Muscle of leg (tissue), 3 donors: ENCODE measurements at regions not wholly inside any gene's neighbourhood (a gene's known extent, or its start where the extent isn't known, plus 50 kb on each side); places are given as distances from the start of the nearest gene placed in this dataset.

Source experiments
- DNase-seq: peaks from one replicate; pipeline ENCODE4 v3.0.0; 2013
- H3K27ac ChIP-seq: one replicate; pipeline ENCODE4 v1.5.1; 2013; ENCODE audit warnings: mild to moderate bottlenecking, low read length, control low read depth
- H3K27me3 ChIP-seq: one replicate; pipeline ENCODE4 v1.6.1; 2013; ENCODE audit warnings: low read length; ENCODE audit not compliant: control insufficient read depth, insufficient read depth
- H3K36me3 ChIP-seq: one replicate; pipeline ENCODE4 v1.6.1; 2013; ENCODE audit warnings: low read length; ENCODE audit not compliant: control insufficient read depth, insufficient read depth
- H3K4me1 ChIP-seq: one replicate; pipeline ENCODE4 v1.6.1; 2013; ENCODE audit warnings: low read length; ENCODE audit not compliant: control insufficient read depth, insufficient read depth
- H3K4me3 ChIP-seq: one replicate; pipeline ENCODE4 v1.5.1; 2013; ENCODE audit warnings: low read length, control low read depth
- H3K9me3 ChIP-seq: replicated peaks from 2 replicates; pipeline ENCODE4 v1.6.1; 2013; ENCODE audit warnings: low read depth, low read length; ENCODE audit not compliant: control insufficient read depth
- WGBS: methylation state at CpG from one replicate; pipeline ENCODE4 v1.1.5; 2013; ENCODE audit warnings: missing lambda C conversion rate; ENCODE audit not compliant: insufficient coverage; 5-methylcytosine and 5-hydroxymethylcytosine counted together

DNA sequence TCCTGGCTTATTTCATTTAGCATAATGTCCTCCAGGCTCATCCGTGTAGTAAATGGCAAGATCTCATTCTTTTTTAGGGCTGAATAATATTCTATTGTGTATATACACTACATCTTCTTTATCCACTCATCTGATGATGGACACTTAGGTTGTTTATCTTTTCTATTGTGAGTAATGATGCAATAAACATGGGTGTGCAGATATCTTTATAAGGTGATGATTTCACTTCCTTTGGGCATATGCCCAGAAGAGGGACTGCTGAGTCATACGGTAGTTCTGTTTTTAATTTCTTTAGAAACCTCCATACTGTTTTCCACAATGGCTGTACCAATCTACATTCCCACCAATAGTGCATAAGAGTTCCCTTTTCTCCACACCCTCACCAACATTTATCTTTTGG is 317.6 kb upstream of the CNKSR2 start:
- Histone ChIP-seq H3K4me3 (no peak overlapping the region), H3K36me3 (no peaks in the 10 kb centered on the region), H3K27ac (no peak overlapping the region), H3K27me3 (no peaks in the 10 kb centered on the region), H3K4me1 (no peaks in the 10 kb centered on the region), H3K9me3 (peaks cover 15% of the 10 kb centered on the region)
- WGBS, result no CpG with 5 or more reads among the region's 2 CpGs
- no peak for DNase-seq

DNA sequence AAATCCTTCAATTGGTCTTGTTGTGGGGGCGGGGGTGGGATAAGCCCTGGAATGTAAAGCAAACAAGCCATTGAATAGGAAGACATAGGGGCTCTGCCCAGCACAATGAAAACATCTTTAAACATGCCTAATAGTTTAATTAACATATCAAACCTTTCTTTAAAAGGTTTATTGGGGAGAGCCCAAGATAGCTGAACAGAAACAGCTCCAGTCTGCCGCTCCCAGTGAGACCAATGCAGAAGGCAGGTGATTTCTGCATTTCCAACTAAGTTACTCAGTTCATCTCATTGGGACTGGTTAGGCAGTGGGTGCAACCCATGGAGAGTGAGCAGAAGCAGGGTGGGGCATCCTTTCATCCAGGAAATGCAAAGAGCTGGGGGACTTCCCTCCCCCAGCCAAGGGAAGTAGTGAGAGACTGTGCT is 327.2 kb upstream of the CNKSR2 start:
- no peak overlapping the region for H3K4me3 ChIP-seq
- DNase-seq, result no peak
- H3K9me3 ChIP-seq, result no peaks in the 10 kb centered on the region
- H3K27ac ChIP-seq, result no peak overlapping the region
- no peaks in the 10 kb centered on the region for H3K27me3 ChIP-seq
- 40% methylated on average over 1 of the region's 2 CpGs for WGBS
- no peaks in the 10 kb centered on the region for H3K4me1 ChIP-seq
- no peaks in the 10 kb centered on the region for H3K36me3 ChIP-seq

DNA sequence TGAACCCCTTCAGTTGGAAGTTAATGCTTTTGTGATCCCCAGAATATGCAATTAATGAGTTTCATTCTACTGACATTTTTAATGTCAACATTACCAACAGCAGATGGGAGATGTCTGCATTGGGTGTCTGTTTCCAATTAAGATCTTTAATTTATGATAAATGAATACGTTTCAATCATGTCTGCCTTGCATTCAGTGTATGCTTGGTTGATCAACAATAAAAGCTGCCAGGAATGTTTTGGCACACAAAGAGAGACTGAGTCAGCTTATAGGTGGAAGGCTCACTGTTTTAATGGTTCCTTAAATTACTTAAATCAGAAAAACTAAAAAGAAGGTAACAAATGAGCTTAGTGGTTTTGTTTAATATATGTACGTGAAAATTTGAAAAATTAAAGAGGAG is 359.9 kb upstream of the CNKSR2 start:
- peaks cover 2% of the 10 kb centered on the region for H3K9me3 ChIP-seq
- H3K4me3 ChIP-seq, result no peak overlapping the region
- H3K4me1 ChIP-seq, result no peaks in the 10 kb centered on the region
- no peak overlapping the region for H3K27ac ChIP-seq
- no peaks in the 10 kb centered on the region for H3K36me3 ChIP-seq
- H3K27me3 ChIP-seq, result no peaks in the 10 kb centered on the region
- no peak for DNase-seq
- no CpG with 5 or more reads among the region's 2 CpGs for WGBS

DNA sequence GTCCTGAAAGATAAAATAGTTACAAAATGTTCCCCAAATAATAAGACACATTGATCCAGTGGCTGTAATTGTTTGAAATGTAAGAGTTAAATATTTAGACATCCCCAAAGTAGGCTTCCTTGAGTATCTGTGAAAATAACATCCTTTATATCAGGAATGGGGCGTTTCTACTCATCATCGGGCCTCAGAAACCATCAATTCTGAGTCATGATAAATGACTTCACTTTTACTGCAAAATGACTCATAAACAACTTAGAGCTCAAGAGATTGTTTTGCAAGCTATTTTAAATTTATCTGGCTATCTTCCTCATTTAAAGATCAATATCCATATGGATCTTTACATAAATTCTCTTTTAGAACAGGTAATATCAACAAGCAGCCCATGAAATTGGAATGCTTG is 369.4 kb upstream of the CNKSR2 start:
- Histone ChIP-seq H3K36me3 (no peaks in the 10 kb centered on the region), H3K27me3 (peaks cover 2% of the 10 kb centered on the region), H3K9me3 (no peaks in the 10 kb centered on the region), H3K27ac (no peak overlapping the region), H3K4me3 (no peak overlapping the region), H3K4me1 (no peaks in the 10 kb centered on the region)
- no CpG with 5 or more reads among the region's 2 CpGs for WGBS
- no peak for DNase-seq

DNA sequence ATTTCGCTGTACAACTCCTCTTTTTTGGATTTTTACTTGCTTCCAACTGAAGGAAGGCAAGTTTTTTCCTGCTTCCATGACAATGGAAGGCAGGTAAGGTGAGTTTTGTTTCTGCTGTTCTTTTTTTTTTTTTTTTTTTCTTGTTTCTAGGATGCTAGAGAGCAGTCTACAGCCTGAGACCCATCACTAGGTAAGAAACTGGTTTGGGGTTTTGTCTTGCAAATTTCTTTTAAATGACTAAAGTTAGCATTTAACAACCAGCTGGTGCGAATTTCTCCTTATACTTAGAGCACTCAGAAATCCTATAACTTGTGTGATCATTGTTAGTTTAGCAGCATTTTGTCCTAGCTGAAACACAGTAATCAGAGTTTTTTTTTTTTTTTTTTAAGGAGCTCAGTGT is 378.4 kb upstream of the CNKSR2 start:
- Histone ChIP-seq H3K4me1 (no peaks in the 10 kb centered on the region), H3K27me3 (peaks cover 4% of the 10 kb centered on the region), H3K9me3 (no peaks in the 10 kb centered on the region), H3K36me3 (no peaks in the 10 kb centered on the region), H3K27ac (no peak overlapping the region), H3K4me3 (no peak overlapping the region)
- no CpG with 5 or more reads among the region's 2 CpGs for WGBS
- no peak for DNase-seq

DNA sequence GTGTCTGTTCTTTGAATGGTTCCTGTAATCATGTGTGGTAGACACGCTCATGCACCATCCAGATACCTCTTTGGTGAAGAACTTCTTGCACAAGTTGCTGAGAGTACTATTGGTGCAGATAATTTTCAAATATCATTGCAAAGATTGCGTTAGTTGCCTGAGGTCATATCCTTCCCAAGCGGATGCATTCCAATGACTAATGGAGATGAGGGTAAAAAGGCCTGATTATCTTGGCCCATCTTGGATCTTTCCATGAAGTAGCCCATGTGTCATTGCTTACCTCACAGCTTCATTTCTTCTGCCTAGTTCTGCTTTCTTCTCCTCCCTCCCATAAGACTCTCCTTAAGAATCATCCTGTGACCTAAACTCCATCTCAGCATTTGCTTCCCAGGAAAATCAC is 384.9 kb upstream of the CNKSR2 start:
- no peaks in the 10 kb centered on the region for H3K9me3 ChIP-seq
- no peaks in the 10 kb centered on the region for H3K36me3 ChIP-seq
- no peak overlapping the region for H3K27ac ChIP-seq
- no peak for DNase-seq
- WGBS, result no CpG with 5 or more reads among the region's 3 CpGs
- no peaks in the 10 kb centered on the region for H3K27me3 ChIP-seq
- no peak overlapping the region for H3K4me3 ChIP-seq
- no peaks in the 10 kb centered on the region for H3K4me1 ChIP-seq

DNA sequence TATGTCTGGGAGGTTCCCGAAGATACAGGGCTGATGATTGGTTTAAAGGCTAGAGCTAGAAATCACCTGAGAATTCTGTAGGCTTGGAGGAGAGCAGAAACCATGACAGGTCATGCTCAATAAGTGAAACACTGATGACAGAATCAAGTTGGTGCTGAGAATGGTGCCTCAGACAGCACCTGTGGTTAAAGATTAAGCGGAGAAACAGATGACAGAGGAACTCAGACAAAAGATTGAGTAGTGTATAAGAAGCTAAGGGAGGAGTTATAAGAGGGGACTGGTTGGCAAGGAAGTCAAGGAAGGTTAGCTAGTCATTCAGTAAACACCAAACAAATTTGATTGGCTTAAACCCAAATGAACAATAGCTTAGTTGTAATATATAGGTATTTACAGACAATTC is 385.4 kb upstream of the CNKSR2 start:
- H3K27ac ChIP-seq, result no peak overlapping the region
- H3K4me1 ChIP-seq, result no peaks in the 10 kb centered on the region
- no peaks in the 10 kb centered on the region for H3K9me3 ChIP-seq
- no peaks in the 10 kb centered on the region for H3K36me3 ChIP-seq
- H3K27me3 ChIP-seq, result no peaks in the 10 kb centered on the region
- 67% methylated on average over 2 of the region's 2 CpGs for WGBS
- DNase-seq, result no peak
- no peak overlapping the region for H3K4me3 ChIP-seq

DNA sequence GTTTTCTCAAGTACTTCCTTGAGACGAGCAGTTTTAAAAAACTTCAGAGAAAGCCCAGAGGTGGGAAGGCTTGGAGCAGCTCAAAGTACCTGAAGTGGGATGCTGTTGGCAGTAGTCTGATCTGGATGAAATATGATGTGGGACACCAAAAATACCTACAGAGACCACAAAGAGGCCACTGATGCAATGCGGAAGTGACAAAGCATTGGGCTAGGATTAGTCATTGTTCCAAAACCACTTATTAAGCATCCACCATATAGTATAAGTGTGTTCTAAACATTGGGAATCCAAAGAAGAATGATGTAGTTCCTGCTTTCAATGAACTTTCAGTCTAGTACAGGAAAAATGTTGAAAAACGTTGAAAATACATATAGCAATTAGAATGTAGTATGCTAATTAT is 386.1 kb upstream of the CNKSR2 start:
- DNase-seq, result no peak
- H3K27ac ChIP-seq, result no peak overlapping the region
- no CpG with 5 or more reads among the region's 3 CpGs for WGBS

DNA sequence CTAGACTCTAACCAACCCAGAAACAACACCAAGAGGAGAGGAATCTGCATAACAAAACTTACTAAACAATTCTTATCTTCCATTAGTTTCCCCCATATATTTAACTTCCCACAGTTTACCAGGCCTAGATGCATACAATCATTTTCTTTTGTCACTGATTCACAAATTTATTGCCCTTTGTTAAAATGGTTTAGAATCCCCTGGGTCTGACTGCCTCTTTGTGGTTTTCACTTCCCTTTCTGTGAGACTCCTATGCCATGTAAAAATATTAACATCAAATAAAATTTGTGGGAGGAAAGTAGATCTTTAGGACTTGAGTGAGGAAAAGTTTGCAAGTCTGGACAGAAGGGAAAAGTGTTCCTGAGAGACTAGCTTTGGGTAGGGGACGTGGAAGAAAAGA is 393.8 kb upstream of the CNKSR2 start:
- no peak for DNase-seq
- Histone ChIP-seq H3K9me3 (no peaks in the 10 kb centered on the region), H3K4me3 (no peak overlapping the region), H3K27ac (no peak overlapping the region), H3K4me1 (no peaks in the 10 kb centered on the region), H3K36me3 (no peaks in the 10 kb centered on the region), H3K27me3 (peaks cover 8% of the 10 kb centered on the region)
- WGBS, result no CpG with 5 or more reads among the region's 1 CpG

More for the DNA sequence above, 386.1 kb upstream of the CNKSR2 start:
- no peaks in the 10 kb centered on the region for H3K9me3 ChIP-seq
- H3K4me1 ChIP-seq, result no peaks in the 10 kb centered on the region
- no peak overlapping the region for H3K4me3 ChIP-seq
- no peaks in the 10 kb centered on the region for H3K36me3 ChIP-seq
- H3K27me3 ChIP-seq, result no peaks in the 10 kb centered on the region

DNA sequence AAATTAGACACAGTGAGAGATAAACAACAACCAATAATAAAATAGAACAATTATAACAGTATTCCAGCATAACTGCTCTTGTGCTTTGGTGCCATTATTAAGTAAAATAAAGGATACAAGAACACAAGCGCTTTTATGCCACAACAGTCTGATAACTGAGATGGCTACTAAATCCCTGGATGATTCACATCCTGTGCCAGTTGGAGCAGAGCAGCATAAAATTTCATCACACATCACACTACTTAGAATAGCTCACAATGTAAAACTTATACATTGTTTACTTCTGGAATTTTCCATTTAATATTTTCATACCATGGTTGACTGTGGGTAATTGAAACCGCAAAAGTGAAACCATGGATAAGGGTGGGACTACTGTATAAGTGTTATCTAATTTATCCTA is 399.9 kb upstream of the CNKSR2 start:
- no CpG with 5 or more reads among the region's 2 CpGs for WGBS
- Histone ChIP-seq H3K36me3 (no peaks in the 10 kb centered on the region), H3K4me3 (no peak overlapping the region), H3K4me1 (no peaks in the 10 kb centered on the region), H3K9me3 (no peaks in the 10 kb centered on the region), H3K27ac (no peak overlapping the region), H3K27me3 (no peaks in the 10 kb centered on the region)
- DNase-seq, result no peak

DNA sequence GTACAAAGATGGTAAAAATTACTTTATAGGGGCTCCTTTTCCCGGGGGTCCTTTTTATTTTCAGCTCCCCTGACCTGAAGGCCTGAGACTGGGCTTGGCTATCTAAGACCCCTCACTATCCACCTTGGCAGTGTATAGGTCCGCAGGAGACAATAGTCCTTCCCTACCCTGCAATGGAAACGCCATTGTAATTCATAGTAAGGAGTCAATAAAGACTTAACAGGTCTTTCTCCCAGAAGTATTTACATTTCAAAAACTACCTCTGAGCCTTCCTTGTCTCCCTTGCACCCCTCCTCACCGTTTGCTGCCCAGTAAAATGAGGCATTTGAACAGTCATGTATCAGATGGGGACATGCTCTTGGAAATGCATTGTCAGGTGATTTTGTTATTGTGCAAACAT is 401.2 kb upstream of the CNKSR2 start:
- no peak for DNase-seq
- Histone ChIP-seq H3K4me1 (no peaks in the 10 kb centered on the region), H3K27me3 (no peaks in the 10 kb centered on the region), H3K27ac (no peak overlapping the region), H3K4me3 (no peak overlapping the region), H3K36me3 (no peaks in the 10 kb centered on the region), H3K9me3 (no peaks in the 10 kb centered on the region)
- WGBS, result 20% methylated on average over 1 of the region's 4 CpGs
